Right cardiac atrium (tissue), 5 donors: ENCODE measurements at regions not wholly inside any gene's neighbourhood (a gene's known extent, or its start where the extent isn't known, plus 50 kb on each side); places are given as distances from the start of the nearest gene placed in this dataset.

ENCODE experiments used
- ATAC-seq, 2 donors: fragments of 200-7000 bp; cut with Tn5 transposase; one replicate each; pipeline versions ENCODE4 v1.8.0 to v1.9.1; 2020; ENCODE audit warnings: moderate library complexity in 2 of 2, mild to moderate bottlenecking in 1 of 2
- DNase-seq, 3 donors: peaks; one replicate each; pipeline ENCODE4 v3.0.0-alpha.2; 2020
- H3K27ac ChIP-seq: one replicate; pipeline ENCODE4 v1.5.1; 2013; ENCODE audit warnings: mild to moderate bottlenecking, low read length, control low read depth, moderate library complexity
- H3K27me3 ChIP-seq: one replicate; pipeline ENCODE4 v1.6.1; 2013; ENCODE audit not compliant: control insufficient read depth, insufficient read depth
- H3K4me1 ChIP-seq: one replicate; pipeline ENCODE4 v1.6.1; 2013; ENCODE audit warnings: low read length; ENCODE audit not compliant: control insufficient read depth, insufficient read depth
- H3K4me3 ChIP-seq: one replicate; pipeline ENCODE4 v1.5.1; 2013; ENCODE audit warnings: low read length, control low read depth
- H3K9me3 ChIP-seq: one replicate; pipeline ENCODE4 v1.6.1; 2013; ENCODE audit warnings: low read length; ENCODE audit not compliant: control insufficient read depth
- WGBS: extraction: QIAGEN DNeasy Blood & Tissue Kit; methylation state at CpG from one replicate; pipeline ENCODE4 v1.1.7; 2013; 5-methylcytosine and 5-hydroxymethylcytosine counted together
- intact Hi-C, 4 donors: fragments of 100-400 bp; cut with DNase I; formaldehyde crosslinking; loops; one replicate each; pipeline versions ENCODE4 v1.11.0 to v1.14.0; 2022 to 2023
- donor health status: healthy with polysubstance abuse.
- donor health status: DM: no; HTN: yes; CAD: no.
- donor health status: DM: no; HTN: no; CAD: no.
- donor health status: DM: no; HTN: yes; CAD: no; lungs with severe emphysema.
- donor health status: DM: yes; HTN: yes; CAD: no.

DNA sequence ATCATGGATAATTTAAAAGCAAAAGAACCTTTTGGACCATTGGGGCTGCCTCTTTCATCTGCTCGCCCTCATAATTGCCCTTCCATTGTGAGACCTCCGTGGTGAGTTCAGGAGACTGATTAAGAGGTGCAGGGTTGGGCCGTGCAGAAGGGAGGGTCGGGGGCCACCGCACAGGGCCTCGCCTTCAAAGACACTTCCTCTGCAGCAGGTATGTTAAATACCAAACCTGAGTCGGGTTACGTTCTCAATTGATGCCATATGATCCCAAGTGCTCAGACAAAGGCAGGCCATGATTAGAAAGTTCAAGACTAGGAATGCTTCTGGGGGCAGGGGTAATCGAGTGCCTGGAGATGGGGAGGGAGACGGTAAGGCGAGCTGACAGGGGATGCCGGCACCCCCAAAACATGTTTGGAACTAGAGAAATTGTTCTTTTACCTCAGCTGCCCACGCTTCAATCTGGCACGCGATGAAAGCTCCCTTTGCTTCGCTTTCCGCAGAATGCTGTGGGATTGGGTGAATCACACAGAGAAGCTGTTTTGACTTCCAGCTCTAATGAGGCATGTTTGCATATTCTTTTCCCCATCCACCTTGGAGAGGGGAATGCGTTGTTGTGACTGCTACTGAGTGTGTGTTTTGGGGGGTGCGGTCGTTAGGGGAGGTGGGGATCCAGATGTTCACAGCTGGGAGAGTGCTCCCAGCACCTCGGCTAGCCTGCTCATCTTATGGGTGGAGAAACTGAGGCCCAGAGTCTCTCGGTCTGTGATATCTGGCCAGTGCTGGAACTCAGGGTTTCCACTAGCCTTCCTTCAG, 309.1 kb downstream of the MYCN start:
- H3K9me3 ChIP-seq, result no peaks in the 10 kb centered on the region
- no peaks in the 10 kb centered on the region for H3K27me3 ChIP-seq
- 64% methylated on average over 22 of the region's 22 CpGs for WGBS
- ATAC-seq (no peak), DNase-seq (no peak)
- no peak overlapping the region for H3K4me3 ChIP-seq
- no peaks in the 10 kb centered on the region for H3K4me1 ChIP-seq
- no peak overlapping the region for H3K27ac ChIP-seq
- intact Hi-C loops, result no loop called here

DNA sequence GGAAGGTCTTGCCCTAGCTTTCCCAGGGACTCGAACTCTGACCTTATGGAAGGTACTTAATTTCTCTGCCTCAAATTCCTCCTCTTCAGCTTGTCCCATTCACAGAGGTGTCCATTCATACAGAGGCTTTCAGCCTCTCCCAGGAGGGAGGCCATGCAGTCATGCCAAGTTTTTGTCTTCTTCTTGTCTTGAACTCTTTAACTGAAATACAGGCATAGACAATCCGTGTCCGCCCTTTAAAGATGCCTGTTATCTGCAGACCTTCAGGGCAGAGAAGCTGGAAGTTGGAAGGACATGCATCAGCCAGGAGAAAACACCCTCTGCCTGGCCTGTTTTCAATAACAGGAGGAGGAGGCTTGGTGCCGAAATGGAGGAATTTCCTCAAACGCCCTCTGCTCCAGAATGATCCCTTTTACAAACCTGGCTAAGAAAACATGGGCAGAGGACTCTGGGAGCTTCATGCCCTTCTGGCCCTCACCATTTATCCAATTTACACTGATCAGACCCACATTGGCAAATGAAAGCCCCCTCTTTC, 308.3 kb downstream of the MYCN start:
- H3K4me1 ChIP-seq, result no peaks in the 10 kb centered on the region
- WGBS, result 52% methylated on average over 5 of the region's 5 CpGs
- DNase-seq, result no peak
- intact Hi-C loops, result no loop called here
- no peaks in the 10 kb centered on the region for H3K9me3 ChIP-seq
- ATAC-seq, result no peak
- no peak overlapping the region for H3K4me3 ChIP-seq
- H3K27ac ChIP-seq, result no peak overlapping the region
- H3K27me3 ChIP-seq, result no peaks in the 10 kb centered on the region

DNA sequence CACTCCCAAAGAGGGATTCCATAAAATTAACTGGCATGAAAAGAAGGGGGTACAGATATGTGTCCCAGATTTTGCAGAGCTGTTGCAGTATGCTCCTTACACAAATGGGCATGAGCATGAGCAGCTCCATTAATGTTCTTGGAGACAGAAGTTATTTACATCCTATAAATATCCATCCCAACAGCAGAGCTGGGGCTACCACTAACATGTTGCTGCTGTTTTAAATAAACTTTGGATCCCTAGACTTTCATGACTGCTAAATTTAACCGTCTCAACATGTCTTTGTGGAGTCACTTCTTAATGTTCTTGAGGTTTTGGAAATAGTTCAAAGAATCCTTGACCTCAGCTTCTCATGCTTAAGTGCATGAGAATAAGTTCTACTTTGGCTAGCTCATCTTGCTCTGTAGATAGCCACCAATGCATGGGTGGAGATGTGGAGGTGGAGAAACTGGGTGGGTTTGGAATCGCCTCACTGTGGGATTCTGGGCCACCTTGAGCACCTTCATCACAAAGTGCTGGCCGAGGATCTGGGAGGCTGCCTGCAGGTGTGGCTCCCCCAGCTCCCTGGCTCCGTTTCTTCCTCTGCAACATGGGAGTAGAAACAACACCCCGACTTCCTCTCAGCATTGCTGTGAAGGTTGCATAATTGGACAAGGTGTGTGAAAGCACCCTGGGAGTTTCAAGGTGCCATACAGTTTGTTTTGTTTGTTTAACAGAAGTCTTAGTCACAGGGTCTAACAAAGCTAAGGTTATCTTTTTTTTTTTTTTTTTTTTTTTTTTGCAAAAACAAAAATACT, 307.2 kb downstream of the MYCN start:
- H3K27ac ChIP-seq, result no peak overlapping the region
- no peaks in the 10 kb centered on the region for H3K4me1 ChIP-seq
- no peaks in the 10 kb centered on the region for H3K27me3 ChIP-seq
- no peaks in the 10 kb centered on the region for H3K9me3 ChIP-seq
- H3K4me3 ChIP-seq, result no peak overlapping the region
- DNase-seq (no peak), ATAC-seq (no peak)
- intact Hi-C loops, result no loop called here
- 71% methylated on average over 5 of the region's 5 CpGs for WGBS

DNA sequence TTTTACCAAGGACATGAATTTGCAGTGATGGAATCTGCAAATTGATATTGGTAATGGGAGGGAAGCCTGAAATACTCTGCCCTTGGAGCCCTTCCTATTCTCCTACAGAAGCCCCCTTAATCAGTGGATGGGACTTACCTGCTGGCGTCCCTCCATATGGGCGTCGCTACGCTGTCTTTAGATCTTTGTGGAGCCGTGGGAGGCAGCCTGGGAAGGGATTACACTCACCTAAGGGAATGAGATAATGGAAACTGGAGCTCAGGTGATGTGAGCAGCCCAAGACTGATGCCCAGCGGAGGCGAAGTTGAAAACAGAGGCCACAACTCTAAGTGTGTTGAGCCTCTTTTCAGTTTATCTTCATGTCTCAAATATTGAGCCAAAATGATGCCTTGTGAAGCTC, 306.6 kb downstream of the MYCN start:
- Histone ChIP-seq H3K4me1 (no peaks in the 10 kb centered on the region), H3K27ac (no peak overlapping the region), H3K9me3 (no peaks in the 10 kb centered on the region), H3K4me3 (no peak overlapping the region), H3K27me3 (no peaks in the 10 kb centered on the region)
- ATAC-seq (no peak), DNase-seq (no peak)
- WGBS, result 91% methylated on average over 7 of the region's 7 CpGs
- intact Hi-C loops, result no loop called here

DNA sequence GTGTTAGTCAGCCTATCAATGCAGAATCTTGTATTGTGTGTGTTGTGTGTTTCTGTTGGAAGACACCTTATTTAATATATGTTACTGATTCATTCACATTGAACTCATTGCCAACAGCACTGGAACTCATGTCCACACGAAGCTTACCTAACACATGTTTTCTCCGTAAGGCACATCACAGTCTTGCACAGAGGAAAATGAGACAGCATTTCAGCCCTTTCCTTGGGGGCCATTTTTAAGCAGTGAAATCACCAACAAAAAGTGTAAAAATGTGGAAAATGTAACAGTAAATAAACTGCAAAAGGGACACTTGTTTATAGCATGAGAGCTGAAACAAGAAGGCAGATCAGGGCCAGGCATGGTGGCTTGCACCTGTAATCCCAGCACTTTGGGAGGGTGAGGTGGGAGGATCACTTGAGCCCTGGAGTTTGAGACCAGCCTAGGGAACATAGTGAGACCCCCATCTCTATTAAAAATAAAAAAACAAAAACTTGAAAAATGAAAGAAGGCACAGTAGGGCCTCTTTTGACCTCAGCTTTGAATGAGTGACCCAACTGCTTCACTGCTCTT, 306.0 kb downstream of the MYCN start:
- Histone ChIP-seq H3K27ac (no peak overlapping the region), H3K4me3 (no peak overlapping the region), H3K9me3 (no peaks in the 10 kb centered on the region), H3K4me1 (no peaks in the 10 kb centered on the region), H3K27me3 (no peaks in the 10 kb centered on the region)
- 84% methylated on average over 2 of the region's 2 CpGs for WGBS
- intact Hi-C loops, result no loop called here
- no peak for ATAC-seq
- no peak for DNase-seq

DNA sequence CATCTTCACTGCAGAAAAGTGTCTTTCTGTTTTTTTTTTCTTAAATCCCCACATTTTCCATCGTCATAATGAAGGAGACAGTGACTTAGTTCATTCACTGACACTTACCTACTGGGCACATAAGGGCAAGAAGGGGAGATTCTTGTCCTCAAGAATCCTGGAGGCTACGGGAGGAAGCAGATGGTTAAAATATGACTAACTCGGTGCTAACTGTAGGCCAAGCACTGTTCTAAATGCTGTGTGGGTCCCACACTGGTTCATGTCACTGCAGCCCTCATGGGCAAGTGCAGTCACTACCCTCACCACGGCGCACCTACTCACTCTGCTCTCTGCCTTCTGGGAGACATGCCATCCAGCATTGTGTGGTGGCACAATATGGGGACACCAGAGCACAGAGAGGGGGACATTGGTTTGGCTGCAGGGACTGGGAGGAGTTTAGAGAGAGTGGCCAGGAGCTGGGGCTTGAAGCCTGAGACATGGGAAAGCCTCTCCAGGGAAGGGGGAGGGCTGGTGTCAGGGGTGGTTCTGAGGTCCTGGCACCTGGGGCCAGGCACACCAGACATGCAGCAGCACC, 305.2 kb downstream of the MYCN start:
- no peak overlapping the region for H3K27ac ChIP-seq
- DNase-seq (no peak), ATAC-seq (no peak)
- H3K4me1 ChIP-seq, result no peaks in the 10 kb centered on the region
- H3K27me3 ChIP-seq, result no peaks in the 10 kb centered on the region
- 80% methylated on average over 5 of the region's 5 CpGs for WGBS
- H3K9me3 ChIP-seq, result no peaks in the 10 kb centered on the region
- intact Hi-C loops, result no loop called here
- no peak overlapping the region for H3K4me3 ChIP-seq

DNA sequence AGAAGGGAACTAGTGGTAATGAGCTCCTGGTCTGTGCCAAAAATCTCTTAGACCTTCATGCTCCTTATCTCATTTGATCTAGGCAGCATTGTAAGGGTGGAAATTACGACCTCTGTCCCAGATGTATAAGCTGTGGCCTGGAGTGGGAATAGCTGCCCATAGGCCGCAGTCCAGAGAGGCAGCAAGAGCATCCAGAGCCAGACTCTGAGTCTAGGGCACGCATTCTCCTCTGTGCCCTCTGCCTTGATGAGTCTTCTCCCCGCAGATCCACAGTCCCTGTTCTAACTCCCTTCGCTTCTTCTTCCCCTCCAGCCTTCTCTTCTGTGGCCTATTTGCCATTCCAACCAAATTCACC, 304.6 kb downstream of the MYCN start:
- intact Hi-C loops, result no loop called here
- no peak for DNase-seq

DNA sequence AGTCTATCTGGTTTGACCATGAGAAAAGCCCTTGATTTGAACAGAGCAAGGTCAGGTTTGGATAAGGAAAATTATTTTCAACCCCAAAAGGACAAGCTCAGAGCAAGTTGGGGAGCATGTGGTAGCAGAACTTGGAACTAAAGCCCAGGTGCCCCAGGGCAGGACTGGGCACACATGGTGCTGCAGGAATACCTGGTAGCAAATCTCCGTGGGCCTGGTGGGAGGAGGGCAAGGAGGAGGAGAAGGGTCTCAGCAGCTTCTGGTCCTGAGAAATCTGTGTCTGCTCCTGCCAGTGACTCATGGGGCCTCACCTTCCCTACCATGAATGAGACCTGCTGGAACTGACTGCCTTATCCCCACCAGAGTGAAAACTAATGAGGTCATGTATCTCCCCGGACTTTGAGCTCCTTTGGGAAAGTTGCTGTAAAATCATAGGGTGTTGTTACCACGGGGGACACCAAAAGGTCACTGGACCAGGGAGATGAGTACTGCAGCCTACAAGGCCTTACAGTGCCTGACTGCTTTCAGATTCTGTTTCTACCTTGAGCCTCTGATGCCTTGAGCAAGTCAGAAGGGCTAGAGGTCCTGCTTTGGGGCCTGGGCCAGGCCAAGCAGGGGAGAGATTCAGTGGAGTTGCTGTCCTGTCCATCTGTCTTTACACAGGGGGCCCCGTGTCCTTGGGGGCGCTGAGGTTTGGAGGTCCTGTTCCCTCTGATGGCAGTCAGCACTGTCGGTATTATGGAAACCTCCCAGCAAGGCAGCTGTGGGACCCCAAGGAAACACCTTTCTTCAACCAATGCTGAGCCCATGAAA, 304.0 kb downstream of the MYCN start:
- Histone ChIP-seq H3K27ac (no peak overlapping the region), H3K4me1 (no peaks in the 10 kb centered on the region), H3K9me3 (no peaks in the 10 kb centered on the region), H3K27me3 (no peaks in the 10 kb centered on the region), H3K4me3 (no peak overlapping the region)
- 88% methylated on average over 6 of the region's 6 CpGs for WGBS
- intact Hi-C loops, result no loop called here
- DNase-seq (no peak), ATAC-seq (no peak)

More for the DNA sequence above, 304.6 kb downstream of the MYCN start:
- Histone ChIP-seq H3K4me3 (no peak overlapping the region), H3K27me3 (no peaks in the 10 kb centered on the region), H3K9me3 (no peaks in the 10 kb centered on the region), H3K4me1 (no peaks in the 10 kb centered on the region), H3K27ac (no peak overlapping the region)
- WGBS, result 90% methylated on average over 5 of the region's 5 CpGs
- ATAC-seq, result no peak

DNA sequence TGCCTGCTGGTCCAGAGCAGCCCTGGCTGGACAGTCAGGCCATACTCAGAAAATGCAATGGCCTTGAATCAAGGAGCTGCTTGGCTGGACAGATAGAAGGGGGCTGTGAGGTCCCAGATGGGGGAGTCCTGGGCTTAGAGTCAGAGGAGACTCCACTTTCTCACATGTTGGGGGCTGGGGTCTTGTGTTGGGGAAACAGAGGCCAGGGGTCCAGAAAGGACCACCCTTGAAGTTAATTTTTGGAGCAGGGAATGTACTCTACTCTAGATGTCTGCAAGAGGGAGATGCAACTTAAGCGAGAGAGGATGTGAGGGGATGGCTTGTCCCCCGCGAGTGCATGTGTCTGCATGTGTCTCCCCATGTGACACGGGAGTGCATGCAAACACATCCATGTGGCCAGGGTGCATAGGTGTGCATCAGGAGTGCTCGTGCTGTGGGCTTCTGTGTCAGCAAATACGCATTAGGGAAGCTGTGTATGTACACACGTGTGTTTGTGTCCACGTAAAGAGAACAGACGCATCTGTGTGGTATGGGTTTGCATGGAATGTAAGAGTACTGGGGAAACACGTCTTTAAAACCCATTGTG, 303.2 kb downstream of the MYCN start:
- no peaks in the 10 kb centered on the region for H3K27me3 ChIP-seq
- no peaks in the 10 kb centered on the region for H3K4me1 ChIP-seq
- H3K4me3 ChIP-seq, result no peak overlapping the region
- WGBS, result 93% methylated on average over 10 of the region's 10 CpGs
- intact Hi-C loops, result no loop called here
- DNase-seq, result no peak
- H3K9me3 ChIP-seq, result no peaks in the 10 kb centered on the region
- no peak for ATAC-seq
- H3K27ac ChIP-seq, result no peak overlapping the region

DNA sequence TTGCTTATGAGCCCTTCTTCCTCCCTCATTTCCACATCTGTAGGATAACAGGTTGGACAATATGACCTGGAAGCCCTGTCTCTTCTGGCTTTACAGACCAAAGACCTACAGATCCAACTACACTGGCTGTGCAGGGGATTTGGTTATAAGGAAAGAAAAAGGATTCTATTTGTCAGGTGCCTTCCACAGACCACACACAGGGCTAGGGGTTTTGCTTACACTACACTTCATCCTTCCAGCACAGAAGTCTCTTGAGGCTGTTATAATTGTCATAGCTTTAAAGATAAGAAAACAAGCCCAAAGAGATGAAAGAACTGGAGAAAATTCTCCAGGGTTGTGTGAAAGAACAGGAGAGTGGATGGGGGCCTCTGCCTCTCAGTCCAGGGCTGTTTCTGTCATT, 302.6 kb downstream of the MYCN start:
- no peak for ATAC-seq
- Histone ChIP-seq H3K9me3 (no peaks in the 10 kb centered on the region), H3K4me1 (no peaks in the 10 kb centered on the region), H3K27ac (no peak overlapping the region), H3K4me3 (no peak overlapping the region), H3K27me3 (no peaks in the 10 kb centered on the region)
- intact Hi-C loops, result no loop called here
- no peak for DNase-seq
